Activated CD4-positive, CD25-positive, alpha-beta regulatory T cell treated with anti-CD3 and anti-CD28 coated beads, Interleukin-2, amount 50 U/mL, for 24 hours (primary cell): ENCODE measurements at regions not wholly inside any gene's neighbourhood (a gene's known extent, or its start where the extent isn't known, plus 50 kb on each side); places are given as distances from the start of the nearest gene placed in this dataset.

ENCODE experiments used
- ATAC-seq, 2 donors: fragments of 150-1000 bp; cut with Tn5 transposase; one replicate each; pipeline ENCODE4 v1.10.0; 2021; ENCODE audit warnings: mild to moderate bottlenecking in 1 of 2, moderate library complexity in 1 of 2

DNA sequence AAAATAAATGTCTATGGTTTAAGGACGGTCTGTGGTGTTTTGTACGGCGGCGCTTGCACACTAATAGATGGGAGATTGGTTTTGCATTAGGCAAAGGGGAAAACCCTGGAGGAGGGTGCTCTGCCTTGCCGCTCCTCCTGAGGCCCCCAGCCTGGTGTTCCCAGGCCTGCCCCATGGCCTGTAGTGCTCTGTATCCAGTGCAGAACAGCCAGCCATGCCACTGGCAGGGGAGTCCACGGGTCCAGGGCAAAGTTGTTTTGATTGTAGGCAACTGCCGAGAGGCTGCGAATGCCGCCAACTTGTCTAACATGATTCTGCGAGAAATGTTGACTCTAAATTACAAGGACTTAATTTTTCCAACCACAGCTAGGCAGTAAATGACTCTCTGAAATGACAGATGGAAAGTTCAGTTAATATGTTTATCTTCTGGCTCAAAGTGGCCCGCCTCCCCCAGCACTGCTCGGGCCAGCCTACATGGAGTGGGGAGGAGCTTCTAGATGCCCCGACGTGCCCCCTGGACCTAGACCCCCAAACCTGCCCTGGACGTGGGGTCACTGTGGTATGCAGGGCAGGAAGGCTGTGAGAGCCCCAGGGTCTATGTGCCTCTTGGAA is 104.6 kb upstream of the GDF10 start:
- ATAC-seq, result peak; percentile 73 to 79

DNA sequence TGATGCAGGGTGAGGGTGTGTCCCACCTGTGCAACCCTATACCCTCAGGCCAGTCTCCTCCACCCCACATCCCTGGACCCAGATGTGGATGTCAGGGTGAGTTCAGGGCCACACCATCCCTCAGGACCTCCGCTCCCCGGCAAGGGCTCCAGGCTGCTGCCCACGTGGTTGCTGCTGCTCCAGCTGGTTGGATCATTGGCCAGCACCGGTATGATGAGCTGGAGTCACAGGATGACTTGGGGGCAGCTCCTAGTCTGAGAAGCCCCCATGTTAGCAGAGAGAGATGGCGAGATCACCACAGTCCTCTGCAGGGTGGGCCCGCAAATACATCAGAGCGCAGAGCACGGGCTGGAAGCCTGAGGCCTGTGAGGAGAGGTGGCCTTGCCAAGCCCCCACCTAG is 103.3 kb upstream of the GDF10 start:
- ATAC-seq, result no peak

DNA sequence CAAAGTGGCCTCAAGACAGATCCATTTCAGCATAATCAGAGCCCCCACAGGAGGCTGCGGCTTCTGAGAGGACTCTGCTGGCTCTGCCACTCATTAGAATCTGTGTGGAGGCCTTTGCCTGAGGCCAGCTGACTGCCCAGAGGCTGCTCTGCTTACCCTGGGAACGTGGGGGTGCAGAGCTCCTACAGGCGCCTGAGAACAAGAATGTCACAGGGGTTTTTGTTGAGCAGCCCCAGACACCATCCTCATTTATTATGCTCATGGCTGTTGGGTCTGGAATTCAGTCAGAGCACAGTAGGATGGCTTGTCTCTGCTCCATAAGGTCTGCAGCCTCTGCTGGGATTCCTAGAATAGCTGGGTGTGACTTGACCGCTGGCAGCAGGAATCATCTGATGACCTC is 101.8 kb upstream of the GDF10 start:
- ATAC-seq, result no peak

DNA sequence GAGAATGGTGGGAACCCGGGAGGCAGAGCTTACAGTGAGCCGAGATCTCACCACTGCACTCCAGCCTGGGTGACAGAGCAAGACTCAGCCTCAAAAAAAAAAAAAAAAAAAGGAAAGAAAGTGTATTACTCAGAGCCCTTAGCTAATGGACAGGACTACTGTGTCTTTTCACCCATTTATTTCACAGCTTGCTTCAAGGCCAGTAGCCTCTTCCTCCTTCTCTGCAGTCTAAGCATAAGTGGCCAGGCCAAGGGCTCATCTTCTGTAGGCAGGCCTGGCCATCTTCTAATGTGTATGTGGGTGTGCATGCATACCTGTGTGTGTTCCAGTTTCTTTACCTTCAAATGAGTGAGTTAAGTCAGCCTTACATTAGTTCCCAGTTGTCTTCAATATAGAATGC is 94.8 kb upstream of the GDF10 start:
- ATAC-seq, result no peak

DNA sequence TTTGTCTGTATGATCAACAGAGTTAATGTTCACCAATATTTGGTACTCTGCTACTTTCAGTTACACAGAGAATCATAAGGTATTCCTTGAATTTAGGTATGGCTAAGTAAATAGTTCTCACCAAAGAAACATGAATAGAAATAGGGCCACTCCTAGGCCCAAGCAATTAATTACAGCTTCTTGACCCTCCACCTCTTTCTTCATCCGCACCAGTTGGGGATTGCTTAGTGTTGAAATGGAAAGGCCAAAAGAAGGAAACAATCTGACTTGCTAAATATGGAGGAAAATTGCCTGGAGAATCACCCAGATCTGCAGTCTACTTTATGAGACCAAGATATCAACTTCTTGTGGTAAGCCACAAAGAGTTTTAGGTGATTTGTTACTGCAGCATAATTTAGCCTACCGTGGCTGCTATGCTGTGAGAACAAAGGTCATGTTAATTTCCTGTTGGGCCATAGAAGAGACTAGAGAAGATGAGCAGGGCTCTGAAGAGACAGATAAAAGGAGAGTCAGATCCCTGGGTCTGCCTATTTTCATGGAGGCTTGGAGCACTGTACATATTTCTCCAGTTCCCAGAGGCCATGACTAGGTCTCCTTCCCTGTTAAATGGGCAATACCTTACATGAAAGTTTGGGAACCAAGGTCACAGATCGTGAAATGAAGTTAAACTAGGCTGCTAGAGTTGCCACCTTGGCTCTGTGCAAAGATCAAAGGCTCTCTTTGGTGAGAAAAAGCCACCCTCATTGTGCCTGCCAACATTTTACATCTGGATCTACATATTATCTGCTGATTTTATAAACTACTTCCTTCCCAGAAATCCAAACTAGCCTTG is 93.3 kb upstream of the GDF10 start:
- ATAC-seq, result peak; percentile 66 to 71

DNA sequence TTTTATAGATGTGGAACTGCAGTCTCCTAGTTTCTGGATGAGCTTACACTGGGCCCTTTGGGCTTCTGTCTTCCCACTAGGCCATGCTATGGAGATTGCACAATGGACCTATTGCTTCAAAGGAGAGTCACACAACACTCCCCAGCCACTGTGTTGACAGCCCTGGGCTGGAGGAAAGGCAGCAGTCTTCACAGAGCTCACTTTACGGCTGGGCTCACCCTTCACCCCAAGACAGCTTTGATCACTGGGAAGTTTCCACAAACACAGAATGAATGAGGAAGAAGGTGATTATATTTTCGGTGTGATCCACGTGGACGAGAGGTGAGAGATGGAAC is 92.7 kb upstream of the GDF10 start:
- peak; percentile 44 to 57 for ATAC-seq

DNA sequence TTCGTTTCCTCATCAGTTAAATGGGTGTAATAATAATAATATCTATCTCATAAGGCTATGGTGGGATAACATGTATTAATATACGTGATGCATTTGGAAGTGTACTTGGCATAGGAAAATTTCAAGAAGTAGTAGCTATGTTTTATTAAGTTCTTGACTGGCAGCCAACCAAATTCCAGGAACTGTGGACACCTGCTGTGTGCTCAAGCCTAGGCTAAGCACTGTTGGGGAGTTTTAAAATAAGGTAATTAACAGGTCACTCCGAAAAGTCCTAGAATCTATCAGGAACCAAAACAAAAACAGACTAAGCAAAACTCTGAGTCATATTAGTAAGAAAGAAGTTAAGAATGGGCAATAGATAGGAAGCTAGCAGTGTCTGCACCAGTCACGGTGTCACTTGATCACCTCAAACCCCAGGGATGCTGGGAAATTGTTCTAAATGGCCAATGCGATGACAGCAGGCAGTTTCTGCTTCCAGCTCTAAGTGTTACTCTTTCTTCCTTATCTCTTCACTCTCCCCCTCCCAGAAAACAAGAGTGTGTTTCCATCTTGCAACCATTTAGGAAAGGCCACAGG is 92.0 kb upstream of the GDF10 start:
- peak; percentile 33 to 48 for ATAC-seq

DNA sequence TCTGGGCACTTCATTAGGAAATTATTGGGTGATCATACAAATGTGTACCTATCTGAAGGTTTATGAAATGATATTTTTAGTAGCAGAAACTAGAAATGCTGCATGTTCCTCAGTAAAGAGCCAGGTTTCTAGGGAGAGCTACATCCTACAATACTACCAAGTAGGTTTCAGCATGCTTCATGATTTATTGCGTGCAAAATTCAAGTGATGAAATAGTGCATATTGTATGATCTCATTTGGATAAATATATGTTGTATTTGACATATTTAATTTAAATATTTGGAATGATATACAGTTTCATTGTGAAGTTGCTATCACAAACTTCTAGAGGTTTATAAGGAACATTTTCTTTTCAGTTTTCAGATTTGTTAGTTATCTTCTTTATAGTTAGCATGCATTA is 90.5 kb upstream of the GDF10 start:
- ATAC-seq, result no peak

DNA sequence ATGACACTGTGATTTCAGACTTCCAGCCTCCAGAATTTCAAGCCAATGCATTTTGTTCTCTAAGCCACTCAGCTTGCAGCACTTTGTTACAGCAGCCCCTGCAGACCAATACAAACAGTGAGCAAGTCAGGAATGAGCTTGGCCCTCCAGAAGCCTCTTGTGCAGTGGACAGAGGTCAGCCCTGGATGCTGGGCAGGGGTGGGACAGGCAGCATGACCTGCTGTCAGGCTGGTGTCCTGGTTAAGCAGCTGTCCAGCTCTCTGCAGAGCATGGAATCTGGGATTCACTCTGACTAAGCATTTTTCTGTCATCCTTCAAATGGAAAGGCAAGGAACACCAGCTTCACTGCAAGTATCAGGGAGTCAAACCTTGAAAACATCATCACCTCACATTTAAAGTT is 85.5 kb upstream of the GDF10 start:
- no peak for ATAC-seq

DNA sequence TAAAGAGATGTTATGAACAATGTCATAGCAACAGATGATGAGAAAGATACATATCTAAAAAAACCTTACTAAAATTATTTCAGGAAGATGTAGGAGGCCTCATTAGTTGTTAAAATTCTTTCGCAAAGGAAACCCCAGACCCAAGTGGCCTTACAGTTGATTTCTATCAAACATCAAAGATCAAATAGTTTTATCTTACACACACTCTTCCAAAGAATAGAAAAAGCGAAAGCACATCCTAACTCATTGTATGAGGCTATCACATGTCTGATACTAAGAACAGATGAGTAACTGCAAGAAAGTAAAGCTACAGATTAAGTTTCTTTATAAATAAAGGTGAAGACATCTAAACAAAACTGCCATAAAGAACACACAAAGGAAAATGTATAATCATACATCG is 82.9 kb upstream of the GDF10 start:
- ATAC-seq, result no peak

DNA sequence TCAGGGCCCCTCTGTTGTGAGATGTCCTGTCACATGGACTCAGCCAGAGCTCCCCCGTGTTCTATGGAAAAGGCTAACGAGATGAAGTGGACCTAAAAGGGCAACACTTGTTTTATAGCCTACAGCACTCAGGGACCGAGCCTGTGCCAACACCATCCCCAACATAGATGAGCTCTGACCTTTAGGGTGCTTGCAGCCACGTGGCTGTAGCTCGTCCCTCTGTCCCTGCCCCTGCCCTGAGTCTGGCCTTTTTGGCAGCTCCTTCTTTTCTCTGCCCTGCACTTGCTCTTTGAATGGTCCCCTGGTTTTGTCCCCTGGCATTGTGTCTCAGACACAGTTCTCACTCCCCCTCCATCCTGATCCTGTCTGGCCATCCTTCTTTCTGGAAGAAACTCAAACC is 81.2 kb upstream of the GDF10 start:
- ATAC-seq, result no peak

DNA sequence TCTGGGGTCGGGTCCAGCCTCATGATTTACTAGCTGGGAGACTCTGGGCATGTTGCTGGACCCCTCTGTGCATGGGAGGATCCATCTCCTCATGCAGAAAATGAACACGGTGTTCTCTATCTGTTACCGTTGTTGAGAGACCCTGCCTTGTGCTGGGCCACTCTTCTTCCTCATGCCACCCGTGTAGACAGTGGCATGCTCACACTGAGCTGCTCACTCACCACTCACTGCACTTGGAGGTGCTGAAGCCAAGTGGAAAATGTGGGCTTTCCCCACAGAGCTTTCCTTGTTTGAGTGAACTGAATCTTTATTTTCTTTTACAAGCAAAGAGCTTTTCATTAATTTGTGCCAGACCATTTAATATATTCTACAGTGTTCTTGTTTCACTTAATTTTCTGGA is 77.5 kb upstream of the GDF10 start:
- no peak for ATAC-seq

DNA sequence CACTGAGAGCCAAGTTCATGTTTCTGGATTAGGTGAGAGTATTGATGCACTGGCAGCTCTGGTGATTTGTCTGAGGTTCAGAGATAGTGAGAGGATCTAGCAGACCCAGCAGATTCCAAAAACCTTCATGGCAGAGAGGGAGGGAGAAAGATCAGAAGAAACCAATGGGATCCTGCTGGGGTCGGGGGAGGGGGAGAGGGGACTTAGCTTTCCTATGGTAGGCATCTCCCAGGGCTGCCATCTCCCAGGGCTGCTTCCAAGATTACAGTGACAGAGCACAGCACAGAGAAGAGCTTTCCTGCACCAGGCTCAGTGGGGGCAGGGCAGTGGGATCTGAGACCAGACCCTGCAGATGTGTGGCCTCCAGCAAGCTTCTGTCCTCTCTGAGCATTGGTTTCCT is 76.8 kb upstream of the GDF10 start:
- ATAC-seq, result no peak

DNA sequence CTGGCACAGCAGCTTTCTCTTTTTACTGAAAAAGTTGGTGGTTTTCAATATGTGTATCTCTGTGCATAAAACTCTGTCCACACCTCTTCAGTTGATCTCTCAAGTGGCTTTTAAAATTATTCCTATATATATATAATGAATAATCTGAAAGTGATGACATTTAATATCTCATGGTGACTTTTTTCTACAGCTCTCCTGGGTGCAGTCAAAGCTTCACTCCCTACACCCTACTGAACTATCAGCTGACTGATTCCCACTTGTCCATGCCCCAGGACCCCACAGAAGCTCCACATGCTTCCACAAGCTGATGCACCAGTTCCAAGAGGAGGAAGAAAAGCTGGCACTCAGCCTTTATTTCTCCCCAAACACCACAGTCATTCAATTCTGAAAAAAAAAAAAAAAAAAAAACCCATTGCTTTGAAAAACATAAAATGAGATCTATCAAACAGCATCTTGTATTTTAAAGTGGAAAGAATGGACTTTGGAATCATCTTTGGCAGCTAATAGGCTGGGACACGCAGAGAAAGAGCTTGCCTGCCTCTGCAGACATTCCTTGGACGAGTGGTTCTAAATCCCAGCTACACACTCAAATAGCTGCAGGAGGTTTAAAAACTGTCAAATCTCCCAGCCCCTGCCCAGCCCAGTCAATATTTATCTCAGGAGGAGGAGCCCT is 75.3 kb upstream of the GDF10 start:
- ATAC-seq, result no peak

DNA sequence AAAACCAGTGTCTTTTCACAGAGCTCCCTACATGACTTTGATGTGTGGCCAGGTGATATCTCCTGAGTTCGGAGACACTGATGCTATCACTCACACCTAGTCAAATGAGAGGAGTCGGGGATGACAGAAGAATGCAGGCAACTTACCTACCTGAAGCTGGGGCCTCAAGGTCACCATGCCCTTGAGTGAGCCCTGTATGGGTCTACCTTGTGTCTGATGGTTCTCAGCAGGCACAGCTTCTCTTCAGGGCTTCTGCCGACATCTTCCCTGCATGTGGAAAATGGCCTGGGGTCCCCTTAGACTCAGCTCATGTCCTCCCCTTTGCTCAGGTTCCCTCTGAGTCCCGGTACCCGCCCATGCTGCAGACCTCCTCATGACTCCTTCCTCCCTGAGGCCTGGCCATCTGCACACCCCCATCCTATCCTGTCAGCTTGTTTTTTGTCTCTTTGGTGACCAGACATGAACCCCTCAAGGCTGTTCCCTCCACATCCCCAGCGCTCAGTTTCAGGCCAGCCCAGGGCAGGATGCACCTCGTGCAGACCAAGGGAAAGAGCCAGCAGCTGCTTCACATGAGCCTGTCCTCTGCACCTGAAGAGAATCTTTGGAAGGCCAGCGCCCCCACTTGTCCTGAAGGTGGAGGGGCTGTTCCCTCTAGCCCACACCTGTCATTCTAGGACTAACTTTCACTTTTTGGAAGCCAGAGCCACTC is 74.6 kb upstream of the GDF10 start:
- ATAC-seq, result no peak

DNA sequence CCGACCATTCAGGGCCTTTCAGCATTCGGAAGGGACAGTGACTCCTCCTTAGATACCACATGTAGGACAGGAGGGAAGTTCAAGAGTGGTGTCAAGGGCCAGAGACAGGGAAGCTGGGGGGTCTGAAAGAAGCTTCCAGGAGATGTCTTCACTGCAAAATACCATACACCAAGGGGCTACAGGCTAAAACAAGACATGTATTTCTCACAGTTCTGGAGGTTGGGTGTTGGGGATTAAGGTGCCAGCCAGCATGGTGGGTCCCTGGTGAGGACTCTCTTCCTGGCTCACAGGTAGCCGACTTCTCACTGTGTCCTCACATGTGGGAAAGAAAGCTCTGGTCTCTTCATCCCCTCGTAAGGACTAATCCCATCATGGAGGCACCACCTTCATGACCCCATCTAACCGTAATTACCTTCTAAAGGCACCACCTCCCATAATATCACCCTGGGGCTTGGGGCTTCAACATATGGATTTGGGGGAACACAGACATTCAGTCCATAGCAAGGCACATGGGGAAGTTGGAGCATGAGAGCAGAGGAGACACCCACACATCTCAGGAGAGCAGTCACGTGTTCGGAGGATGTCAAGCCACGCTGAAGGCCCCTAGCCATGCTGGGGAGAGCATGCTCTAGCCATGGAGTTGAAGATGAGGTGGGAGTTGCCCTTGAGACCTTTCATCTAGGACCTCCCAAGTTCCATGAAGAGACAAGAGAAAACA is 73.9 kb upstream of the GDF10 start:
- ATAC-seq, result no peak

DNA sequence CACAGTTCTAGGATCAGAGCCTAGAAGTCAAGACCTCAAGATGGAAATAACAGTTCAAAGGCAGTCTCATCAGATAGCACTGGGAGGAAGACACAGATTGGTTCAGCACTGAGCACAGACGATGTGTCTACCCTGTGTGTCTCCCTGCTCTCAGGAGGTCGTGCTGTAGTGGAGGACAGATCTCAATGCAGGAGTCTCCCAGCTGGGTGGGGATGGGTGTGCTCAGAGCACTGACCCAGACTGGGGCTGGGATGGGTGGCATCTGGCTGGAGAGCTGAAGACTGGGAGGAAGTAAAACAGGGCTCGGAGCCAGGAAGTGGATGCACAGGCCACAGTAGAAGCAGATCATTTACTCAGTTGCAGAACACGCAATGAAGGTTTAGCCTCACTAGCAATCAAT is 69.5 kb upstream of the GDF10 start:
- ATAC-seq, result peak; percentile 17 to 32

DNA sequence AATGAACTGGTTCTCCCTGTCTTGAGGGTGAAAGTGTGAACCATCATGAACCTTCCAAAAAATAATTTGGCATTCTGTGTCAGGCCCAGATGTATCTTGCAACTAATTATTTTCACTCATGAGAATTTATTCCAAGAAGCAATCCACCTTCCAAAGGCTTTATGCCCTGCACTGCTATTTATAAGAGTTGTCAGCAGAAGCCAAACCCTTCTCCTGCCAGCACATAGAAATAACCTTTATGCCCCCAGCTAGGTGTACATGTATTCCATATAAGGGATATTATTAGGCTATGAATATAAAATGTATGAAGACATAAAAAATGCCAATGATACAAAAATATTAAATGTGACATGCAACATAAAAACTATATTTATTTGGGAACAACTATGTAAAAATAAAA is 69.0 kb upstream of the GDF10 start:
- ATAC-seq, result no peak

DNA sequence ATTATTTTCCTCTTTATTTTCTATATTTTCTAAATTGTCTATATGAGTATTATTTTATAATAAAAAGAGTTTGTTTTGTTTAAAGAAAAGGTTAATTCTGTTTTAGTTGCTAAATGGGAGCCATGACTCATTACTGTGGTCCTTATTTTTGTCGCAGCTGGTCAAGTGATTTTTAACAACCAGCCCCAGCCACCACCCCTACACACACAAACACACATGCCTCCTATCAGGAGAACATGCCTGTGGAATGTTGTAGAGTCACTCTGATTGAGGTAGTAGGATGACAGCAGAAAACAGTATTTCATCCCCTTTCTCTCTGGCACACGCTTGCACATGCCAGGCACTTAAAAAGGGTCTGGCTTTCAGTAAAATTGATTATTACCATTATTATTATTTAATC is 68.6 kb upstream of the GDF10 start:
- no peak for ATAC-seq

DNA sequence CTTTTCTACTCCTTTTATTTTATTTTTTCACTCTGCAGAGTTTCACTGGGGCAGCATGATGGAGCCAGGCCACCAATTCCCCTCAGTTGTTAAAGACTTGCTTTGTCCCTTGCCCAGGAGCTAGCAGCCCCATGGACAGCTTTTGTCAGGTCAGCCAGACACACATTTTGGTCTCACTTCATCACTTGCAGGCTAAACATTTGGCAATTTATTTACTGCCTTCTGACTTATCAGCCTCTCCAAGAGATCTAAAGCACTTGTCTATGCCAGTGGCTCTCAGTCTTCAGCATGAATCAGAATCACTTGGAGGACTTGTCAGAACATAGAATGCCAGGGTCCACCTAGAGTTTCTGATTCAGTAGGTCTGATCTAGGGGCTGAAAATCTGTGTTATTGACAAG is 66.4 kb upstream of the GDF10 start:
- ATAC-seq, result no peak

DNA sequence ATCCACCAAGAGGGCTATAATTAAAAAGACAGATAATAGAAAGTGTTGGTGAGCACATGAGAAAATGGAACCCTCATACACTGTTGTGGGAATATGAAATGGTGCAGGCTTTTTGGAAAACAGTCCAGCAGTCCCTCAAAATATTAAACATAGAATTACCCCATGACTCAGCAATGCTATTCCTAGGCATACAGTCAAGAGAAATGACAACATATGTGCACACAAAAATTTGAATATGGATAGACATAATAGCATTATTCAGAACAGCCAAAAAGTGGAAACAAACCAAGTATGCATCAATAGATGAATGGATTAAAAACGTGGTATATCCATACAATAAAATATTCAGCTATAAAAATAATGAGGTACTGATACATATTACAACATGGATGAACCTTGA is 64.5 kb upstream of the GDF10 start:
- no peak for ATAC-seq
